Keratinocyte (primary cell): ENCODE measurements at regions not wholly inside any gene's neighbourhood (a gene's known extent, or its start where the extent isn't known, plus 50 kb on each side); places are given as distances from the start of the nearest gene placed in this dataset.

ENCODE experiments used
- DNase-seq: peaks from one replicate; pipeline ENCODE4 v3.0.0-alpha.2; 2011; ENCODE audit warnings: low read depth, missing footprints, low spot score
- FAIRE-seq: peaks from 2 replicates; lab custom pipeline; 2011; peaks lifted over from hg19 to GRCh38; lab: Jason Lieb, UNC
- H2AFZ ChIP-seq: 2 replicates; pipeline ENCODE4 v1.6.0; 2012; ENCODE audit warnings: low read length, control low read depth, inconsistent platforms; ENCODE audit not compliant: control insufficient read depth
- H3K27ac ChIP-seq: 2 replicates; pipeline ENCODE4 v1.5.1; 2011; ENCODE audit warnings: low read length; ENCODE audit not compliant: control insufficient read depth, insufficient read depth
- H3K27me3 ChIP-seq: 3 replicates; pipeline ENCODE4 v1.6.0; 2011; ENCODE audit warnings: low read length; ENCODE audit not compliant: control insufficient read depth, insufficient read depth; ENCODE audit errors: extremely low read depth
- H3K36me3 ChIP-seq, 2 experiments: 2 replicates in 1 of 2; 3 replicates in 1 of 2; pipeline ENCODE4 v1.5.1; 2011; ENCODE audit warnings: low read length in 2 of 2, mild to moderate bottlenecking in 1 of 2; ENCODE audit not compliant: control insufficient read depth in 2 of 2, insufficient read depth in 2 of 2; ENCODE audit errors: extremely low read depth in 1 of 2
- H3K4me1 ChIP-seq: 3 replicates; pipeline ENCODE4 v1.5.1; 2011; ENCODE audit warnings: low read length; ENCODE audit not compliant: control insufficient read depth, insufficient read depth; ENCODE audit errors: extremely low read depth
- H3K4me2 ChIP-seq: 3 replicates; pipeline ENCODE4 v1.6.0; 2011; ENCODE audit warnings: low read depth, low read length; ENCODE audit not compliant: control insufficient read depth, insufficient read depth; ENCODE audit errors: extremely low read depth
- H3K4me3 ChIP-seq, 3 experiments: fragments of 200-600 bp in 1 of 3; sonication (generic) in 1 of 3; 2 replicates in 2 of 3; 3 replicates in 1 of 3; pipeline ENCODE4 v1.5.1; 2011 to 2016; ENCODE audit warnings: low read length in 3 of 3, mild to moderate bottlenecking in 3 of 3, control low read depth in 2 of 3, inconsistent platforms in 1 of 3, low read depth in 1 of 3, mixed read lengths in 1 of 3, mixed run types in 1 of 3, moderate library complexity in 1 of 3; ENCODE audit not compliant: control insufficient read depth in 2 of 3, insufficient read depth in 2 of 3; ENCODE audit errors: extremely low read depth in 1 of 3
- H3K79me2 ChIP-seq: 2 replicates; pipeline ENCODE4 v1.6.0; 2012; ENCODE audit warnings: low read length; ENCODE audit not compliant: control insufficient read depth, insufficient read depth
- H3K9ac ChIP-seq: 3 replicates; pipeline ENCODE4 v1.6.0; 2011; ENCODE audit warnings: low read length; ENCODE audit not compliant: control insufficient read depth, insufficient read depth; ENCODE audit errors: extremely low read depth
- H3K9me1 ChIP-seq: 3 replicates; pipeline ENCODE4 v1.6.0; 2011; ENCODE audit warnings: low read length; ENCODE audit not compliant: control insufficient read depth, insufficient read depth; ENCODE audit errors: extremely low read depth
- H3K9me3 ChIP-seq: 2 replicates; pipeline ENCODE4 v1.5.1; 2012; ENCODE audit warnings: low read depth, low read length; ENCODE audit not compliant: control insufficient read depth
- H4K20me1 ChIP-seq: 3 replicates; pipeline ENCODE4 v1.6.0; 2011; ENCODE audit warnings: low read length; ENCODE audit not compliant: control insufficient read depth, insufficient read depth; ENCODE audit errors: extremely low read depth
- CTCF ChIP-seq, 3 experiments: IDR thresholded peaks in 1 of 3; conservative IDR thresholded peaks in 1 of 3; optimal IDR thresholded peaks in 1 of 3; 2 replicates in 2 of 3; 3 replicates in 1 of 3; pipeline versions ENCODE3 to v1.5.1; 2011; ENCODE audit warnings: low read length in 3 of 3, mild to moderate bottlenecking in 3 of 3, moderate library complexity in 2 of 3, control low read depth in 1 of 3, inconsistent platforms in 1 of 3; ENCODE audit not compliant: insufficient read depth in 2 of 3; ENCODE audit errors: extremely low read depth in 1 of 3
- EZH2 ChIP-seq: IDR thresholded peaks from one replicate; pipeline ENCODE4 v1.6.1; 2012; ENCODE audit warnings: inconsistent platforms, mild to moderate bottlenecking, low read length, moderate library complexity
- dilution Hi-C: fragments of 300-500 bp; cut with MboI; formaldehyde crosslinking; loops from one replicate; pipeline ENCODE4 v1.7.0; 2020; ENCODE audit warnings: low sequenced_read_pairs; ENCODE audit not compliant: extremely low pct_ligation_motif_present

GRCh38 chr6:86657192-86657591 is 280.1 kb upstream of the HTR1E start:
- DNase-seq = no peak
- TF ChIP-seq EZH2 (no peak), CTCF (optimal IDR thresholded peaks at IDR 0.05 in 1 of 3, IDR thresholded peaks at IDR 0.05 in 1 of 3, conservative IDR thresholded peaks at IDR 0.05 in 1 of 3; ENCODE audit: extremely low read depth in 1 of 3, insufficient read depth in 2 of 3, low read length in 3 of 3) (no peak)
- no peaks in the 10 kb centered on the region for H3K27me3 ChIP-seq

DNA sequence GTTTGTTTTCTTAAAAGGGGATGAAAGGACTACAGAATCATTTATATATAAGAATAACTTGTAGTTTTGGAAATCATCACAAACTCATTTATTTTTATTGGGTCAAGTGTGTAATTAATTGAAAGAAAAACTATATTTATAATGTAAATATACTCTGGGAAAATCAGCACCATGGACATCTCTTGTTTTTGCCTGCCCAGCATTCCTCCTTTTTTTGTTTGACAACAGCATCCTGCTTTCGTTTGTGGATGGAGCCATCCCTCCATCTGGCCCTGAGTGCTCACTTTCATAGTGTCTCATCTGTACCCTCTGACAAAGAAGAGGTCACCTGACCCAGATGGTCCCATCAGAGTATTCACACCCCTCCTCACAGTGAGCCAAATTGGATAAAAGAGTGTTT is 308.2 kb upstream of the HTR1E start:
- dilution Hi-C loops = no loop called here
- Histone ChIP-seq H4K20me1 (no peaks in the 10 kb centered on the region), H3K4me3 (no peak overlapping the region), H3K9ac (no peak overlapping the region), H3K27ac (no peak overlapping the region), H3K4me2 (no peak overlapping the region), H3K27me3 (no peaks in the 10 kb centered on the region), H2AFZ (no peak overlapping the region), H3K4me1 (no peaks in the 10 kb centered on the region), H3K9me1 (no peaks in the 10 kb centered on the region), H3K79me2 (no peaks in the 10 kb centered on the region), H3K9me3 (no peaks in the 10 kb centered on the region), H3K36me3 (no peaks in the 10 kb centered on the region)
- TF ChIP-seq CTCF (optimal IDR thresholded peaks at IDR 0.05 in 1 of 3, IDR thresholded peaks at IDR 0.05 in 1 of 3, conservative IDR thresholded peaks at IDR 0.05 in 1 of 3; ENCODE audit: extremely low read depth in 1 of 3, insufficient read depth in 2 of 3, low read length in 3 of 3) (no peak), EZH2 (no peak)
- FAIRE-seq (no peak), DNase-seq (no peak)

More at GRCh38 chr6:86657192-86657591, 280.1 kb upstream of the HTR1E start:
- FAIRE-seq = no peak
- Histone ChIP-seq H3K9ac (no peak overlapping the region), H3K4me2 (no peak overlapping the region), H3K79me2 (no peaks in the 10 kb centered on the region), H3K27ac (no peak overlapping the region), H3K36me3 (no peaks in the 10 kb centered on the region), H3K4me3 (no peak overlapping the region), H3K9me3 (no peaks in the 10 kb centered on the region), H3K9me1 (no peaks in the 10 kb centered on the region), H2AFZ (no peak overlapping the region), H4K20me1 (no peaks in the 10 kb centered on the region), H3K4me1 (no peaks in the 10 kb centered on the region)
- dilution Hi-C loops = no loop called here
